ENCODE measurements at regions not wholly inside any gene's neighbourhood (a gene's known extent, or its start where the extent isn't known, plus 50 kb on each side); places are given as distances from the start of the nearest gene placed in this dataset.
A peak's percentile ranks its signal among the peaks of the same experiment; 100 is the strongest.

DNA sequence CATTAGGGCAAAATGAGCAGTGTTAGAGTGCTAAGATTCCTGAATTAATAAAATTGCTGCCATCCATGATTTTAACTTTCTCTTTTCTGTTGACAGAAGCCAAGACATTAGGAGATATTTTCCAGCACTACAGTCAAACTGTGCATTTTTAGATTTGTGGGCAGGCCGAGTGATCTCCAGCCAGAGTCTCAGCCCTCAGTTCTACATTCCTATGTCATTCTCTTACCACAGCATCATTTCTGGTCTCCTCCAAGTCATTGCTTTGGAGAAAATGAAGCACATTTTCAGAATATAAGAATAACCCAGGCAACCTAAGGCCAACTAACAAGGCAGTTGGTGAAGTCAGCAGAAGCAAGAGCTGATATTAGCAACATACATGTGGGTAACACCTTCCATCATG, 74.6 kb upstream of the NUDT7 start:
- no peaks in the 10 kb centered on the region for H3K9me3 ChIP-seq
- H3K36me3 ChIP-seq = no peaks in the 10 kb centered on the region
- H3K27me3 ChIP-seq = no peaks in the 10 kb centered on the region
- TF ChIP-seq CTCF (IDR thresholded peaks at IDR 0.05) (no peak), POLR2A (IDR thresholded peaks at IDR 0.05) (no peak)
- no peak overlapping the region for H3K4me3 ChIP-seq
- H3K4me1 ChIP-seq = no peaks in the 10 kb centered on the region
- no peak for DNase-seq
- no peak overlapping the region for H3K27ac ChIP-seq

DNA sequence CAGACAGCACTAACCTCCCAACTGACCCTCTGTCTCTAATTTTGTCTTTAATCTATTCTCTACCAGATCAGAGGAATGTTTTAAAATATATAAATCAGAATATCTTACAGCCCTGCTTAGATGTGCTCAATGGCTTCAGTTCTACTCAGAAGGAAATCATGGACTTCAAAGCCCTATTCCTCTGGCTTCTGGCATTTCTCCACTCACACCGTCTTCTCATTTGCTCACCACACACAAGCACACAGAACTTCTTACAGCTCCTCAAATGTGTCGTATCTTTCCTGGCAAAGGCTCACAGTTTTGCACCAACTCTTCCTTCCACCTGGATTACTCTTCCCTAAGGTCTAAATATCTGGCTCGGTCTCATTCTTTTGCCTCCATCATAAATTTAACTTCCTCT, 71.6 kb upstream of the NUDT7 start:
- DNase-seq = no peak
- TF ChIP-seq CTCF (IDR thresholded peaks at IDR 0.05) = no peak
- TF ChIP-seq POLR2A (IDR thresholded peaks at IDR 0.05) = no peak
- H3K9me3 ChIP-seq = no peaks in the 10 kb centered on the region
- no peaks in the 10 kb centered on the region for H3K36me3 ChIP-seq
- H3K4me1 ChIP-seq = no peaks in the 10 kb centered on the region
- no peaks in the 10 kb centered on the region for H3K27me3 ChIP-seq
- no peak overlapping the region for H3K4me3 ChIP-seq
- no peak overlapping the region for H3K27ac ChIP-seq

DNA sequence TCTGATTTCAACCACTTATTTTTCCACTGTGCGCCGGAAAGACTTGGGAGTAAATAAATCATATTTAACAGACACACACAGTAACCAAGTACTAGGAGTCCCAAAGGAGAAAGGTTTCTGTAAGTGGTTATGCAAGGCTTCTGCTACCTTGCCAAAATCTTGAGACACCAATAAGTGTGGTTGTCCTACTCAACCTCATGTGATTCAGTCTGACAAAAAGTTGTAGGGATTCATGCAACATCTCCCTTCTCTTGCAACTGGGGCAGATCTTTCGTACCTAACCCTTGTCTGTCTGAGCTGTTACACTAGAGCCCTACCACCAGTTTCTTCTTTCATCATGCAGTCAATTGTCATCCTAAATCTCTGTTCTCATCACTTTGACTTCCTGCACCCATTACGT, 69.9 kb upstream of the NUDT7 start:
- Histone ChIP-seq H3K36me3 (no peaks in the 10 kb centered on the region), H3K4me1 (no peaks in the 10 kb centered on the region), H3K9me3 (no peaks in the 10 kb centered on the region), H3K4me3 (no peak overlapping the region), H3K27me3 (no peaks in the 10 kb centered on the region), H3K27ac (no peak overlapping the region)
- no peak for DNase-seq
- TF ChIP-seq CTCF (IDR thresholded peaks at IDR 0.05) (no peak), POLR2A (IDR thresholded peaks at IDR 0.05) (no peak)

DNA sequence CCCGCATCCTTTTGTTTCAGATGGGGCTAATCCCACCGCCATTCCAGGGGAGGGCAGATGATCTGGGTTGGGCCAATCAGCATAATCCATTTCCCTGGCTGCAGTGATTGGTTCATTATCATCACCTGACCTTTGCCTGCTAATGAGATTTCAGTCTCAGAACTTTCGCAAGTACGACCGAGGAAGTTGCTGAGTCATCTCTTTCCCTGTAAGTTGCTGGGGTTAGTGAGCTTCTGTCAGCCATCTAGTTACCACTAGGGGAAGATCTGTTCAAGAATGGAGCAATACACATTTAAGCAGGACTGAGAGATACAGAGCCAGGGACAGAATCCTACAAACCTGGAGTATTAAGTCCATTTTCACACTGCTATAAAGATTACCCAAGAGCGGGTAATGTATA, 65.3 kb upstream of the NUDT7 start:
- Histone ChIP-seq H3K4me3 (no peak overlapping the region), H3K27me3 (no peaks in the 10 kb centered on the region)

GRCh38 chr16:77660311-77660710, 62.0 kb upstream of the NUDT7 start:
- no peak for TF ChIP-seq POLR2A (IDR thresholded peaks at IDR 0.05)
- TF ChIP-seq CTCF (IDR thresholded peaks at IDR 0.05) = peak in 4 of 6 experiments; percentile 16 to 32 (median 26)
- no peaks in the 10 kb centered on the region for H3K4me1 ChIP-seq
- H3K4me3 ChIP-seq = no peak overlapping the region
- H3K36me3 ChIP-seq = no peaks in the 10 kb centered on the region
- H3K9me3 ChIP-seq = no peaks in the 10 kb centered on the region
- H3K27ac ChIP-seq = no peak overlapping the region
- no peaks in the 10 kb centered on the region for H3K27me3 ChIP-seq
- no peak for DNase-seq

More for the DNA sequence above, 65.3 kb upstream of the NUDT7 start:
- Histone ChIP-seq H3K36me3 (no peaks in the 10 kb centered on the region), H3K27ac (no peak overlapping the region), H3K4me1 (no peaks in the 10 kb centered on the region), H3K9me3 (no peaks in the 10 kb centered on the region)
- TF ChIP-seq CTCF (IDR thresholded peaks at IDR 0.05) (no peak), POLR2A (IDR thresholded peaks at IDR 0.05) (no peak)
- no peak for DNase-seq

GRCh38 chr16:77662246-77662645, 60.1 kb upstream of the NUDT7 start:
- TF ChIP-seq POLR2A (IDR thresholded peaks at IDR 0.05) = no peak
- TF ChIP-seq CTCF (IDR thresholded peaks at IDR 0.05) = no peak
- H3K27ac ChIP-seq = no peak overlapping the region
- H3K27me3 ChIP-seq = no peaks in the 10 kb centered on the region
- no peaks in the 10 kb centered on the region for H3K4me1 ChIP-seq
- no peaks in the 10 kb centered on the region for H3K9me3 ChIP-seq
- DNase-seq = no peak
- no peak overlapping the region for H3K4me3 ChIP-seq
- H3K36me3 ChIP-seq = no peaks in the 10 kb centered on the region

Data from Peyer's patch (tissue), 4 donors.